NCI-H2107 (cell line): ENCODE measurements at regions not wholly inside any gene's neighbourhood (a gene's known extent, or its start where the extent isn't known, plus 50 kb on each side); places are given as distances from the start of the nearest gene placed in this dataset.
"Not testable (repeated sequence)": the region's sequence is repeated elsewhere in the genome, so short reads cannot be mapped to it uniquely, and the experiment has no call there.

Experiments
- DNase-seq: peaks from one replicate; lab custom pipeline; 2025; lab: John Stamatoyannopoulos, UW

DNA sequence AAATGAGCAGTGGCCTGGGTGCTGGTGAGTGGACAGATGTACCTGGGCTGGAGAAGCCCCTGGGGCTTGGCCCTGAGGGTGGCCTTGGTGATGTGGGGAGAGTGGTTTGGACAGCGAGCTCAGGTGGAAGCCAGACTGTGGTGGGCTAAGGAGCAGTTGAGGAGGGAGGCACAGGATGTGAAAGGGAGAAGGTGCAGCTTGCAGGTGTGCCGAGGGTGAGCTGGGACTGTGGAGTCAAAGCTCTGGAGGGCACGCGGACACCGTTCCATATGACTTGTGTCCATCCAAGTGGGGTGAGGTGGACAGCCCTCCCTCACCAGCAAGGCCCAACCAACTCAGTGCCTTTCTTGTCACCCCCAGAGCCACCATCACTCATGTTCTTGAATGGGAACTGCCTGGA lies 170.8 kb upstream of the ZNF267 start:
- DNase-seq, result no peak

DNA sequence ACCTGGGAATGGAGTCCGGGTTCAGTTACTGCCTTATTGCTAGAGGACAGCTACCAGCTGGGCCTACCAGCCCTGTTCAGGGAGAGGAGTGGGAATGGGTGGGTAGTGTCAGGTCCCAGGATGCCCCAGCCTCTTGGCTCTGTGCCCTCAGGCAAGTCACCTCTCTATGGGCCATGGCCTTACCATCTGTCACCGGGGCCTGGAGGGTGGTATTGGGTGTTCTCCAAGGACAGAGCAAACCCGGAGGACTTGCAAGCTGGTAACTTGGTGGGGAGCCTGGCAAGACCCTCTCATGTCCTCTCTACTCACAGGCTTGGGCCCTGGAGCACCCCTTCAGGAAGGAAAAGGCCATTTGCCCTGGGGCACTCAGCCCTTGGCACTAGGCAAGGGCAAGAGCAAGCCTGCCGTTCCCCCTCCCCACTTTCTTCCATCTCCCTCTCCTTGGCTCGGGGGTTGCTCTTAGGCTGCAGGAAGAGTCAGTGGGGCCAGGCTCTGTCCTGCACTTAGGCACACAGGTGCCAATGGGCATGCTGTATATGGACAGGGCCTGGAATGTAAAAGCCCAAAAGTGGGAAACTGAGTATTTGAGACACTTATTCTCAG lies 170.0 kb upstream of the ZNF267 start:
- DNase-seq, result no peak

DNA sequence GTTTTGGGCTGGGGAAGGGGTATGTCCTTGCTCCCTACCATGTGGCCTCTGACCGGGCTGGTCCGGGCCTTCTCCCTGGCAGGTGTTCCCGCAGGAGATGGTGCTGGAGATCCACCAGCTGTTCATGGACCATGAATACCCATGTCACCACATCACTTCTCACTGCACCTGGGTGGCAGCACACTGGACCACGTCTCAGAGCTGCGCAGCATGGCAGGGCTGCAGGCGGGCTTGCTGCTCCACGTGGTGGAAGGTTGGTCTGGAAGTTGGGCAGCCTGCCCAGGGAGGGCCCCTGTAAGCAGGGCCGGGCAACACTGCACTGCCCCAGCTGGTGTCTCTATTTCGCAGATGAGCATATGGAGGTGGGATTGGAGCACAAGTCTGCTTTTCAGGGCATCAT lies 169.5 kb upstream of the ZNF267 start:
- no peak for DNase-seq

DNA sequence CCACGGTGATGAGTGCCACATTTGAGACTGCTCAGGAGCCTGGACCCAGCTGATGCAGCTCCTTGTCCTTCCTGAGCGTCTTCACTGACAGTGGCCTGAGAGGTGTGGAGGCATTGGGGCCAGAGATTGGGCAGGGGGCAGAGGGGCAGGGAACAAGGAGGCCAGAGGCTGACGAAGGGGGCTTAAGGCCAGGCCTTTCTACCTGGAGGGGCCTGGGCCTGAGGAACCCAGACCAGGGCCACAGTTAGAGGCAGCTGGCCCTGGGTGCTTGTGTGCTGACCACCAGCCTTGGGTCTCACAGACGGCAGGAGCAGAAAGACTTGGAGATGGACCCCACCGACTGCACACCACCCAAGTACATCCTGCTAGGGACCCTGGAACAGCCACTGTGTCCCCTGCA lies 168.2 kb upstream of the ZNF267 start:
- DNase-seq, result no peak

DNA sequence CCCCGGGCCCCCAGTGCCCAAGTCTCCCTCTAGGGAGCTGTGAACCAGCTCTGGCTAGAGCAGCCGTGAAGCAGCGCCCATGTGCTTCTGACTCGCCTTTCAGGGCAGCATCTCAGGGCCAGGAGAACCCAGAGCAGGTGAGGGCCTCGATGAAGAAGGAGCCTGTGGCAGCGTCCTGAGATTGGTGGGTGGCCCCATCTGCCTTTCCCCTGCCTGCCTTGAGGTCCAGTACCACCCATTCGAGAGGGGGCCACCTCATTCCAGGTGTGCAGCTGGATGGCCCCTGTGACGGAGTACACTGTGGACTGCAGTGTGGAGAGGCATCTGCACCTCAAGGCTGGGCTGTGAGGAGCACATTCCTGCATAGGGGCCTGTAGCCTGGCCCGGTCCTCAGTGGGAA lies 167.3 kb upstream of the ZNF267 start:
- no peak for DNase-seq

DNA sequence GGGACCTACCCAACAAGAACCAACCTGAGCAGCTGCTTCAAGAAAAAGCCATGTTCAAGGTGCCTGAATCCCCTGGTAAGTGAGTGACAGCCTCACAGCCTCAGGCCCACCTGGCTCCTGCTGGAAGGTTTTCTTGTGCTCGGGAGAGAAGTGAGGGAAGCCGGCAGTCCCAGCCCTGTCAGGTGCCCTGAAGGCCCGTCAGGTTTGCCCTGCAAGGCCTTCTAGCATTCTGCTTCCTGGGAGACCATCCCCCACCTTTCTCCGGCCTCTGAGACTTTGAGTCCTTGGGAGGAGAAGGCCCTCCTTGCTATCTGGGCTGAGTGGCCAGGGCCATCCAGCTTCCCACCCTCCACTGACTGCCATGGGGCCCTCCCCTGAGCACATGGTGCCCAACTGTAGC lies 166.7 kb upstream of the ZNF267 start:
- DNase-seq, result no peak

DNA sequence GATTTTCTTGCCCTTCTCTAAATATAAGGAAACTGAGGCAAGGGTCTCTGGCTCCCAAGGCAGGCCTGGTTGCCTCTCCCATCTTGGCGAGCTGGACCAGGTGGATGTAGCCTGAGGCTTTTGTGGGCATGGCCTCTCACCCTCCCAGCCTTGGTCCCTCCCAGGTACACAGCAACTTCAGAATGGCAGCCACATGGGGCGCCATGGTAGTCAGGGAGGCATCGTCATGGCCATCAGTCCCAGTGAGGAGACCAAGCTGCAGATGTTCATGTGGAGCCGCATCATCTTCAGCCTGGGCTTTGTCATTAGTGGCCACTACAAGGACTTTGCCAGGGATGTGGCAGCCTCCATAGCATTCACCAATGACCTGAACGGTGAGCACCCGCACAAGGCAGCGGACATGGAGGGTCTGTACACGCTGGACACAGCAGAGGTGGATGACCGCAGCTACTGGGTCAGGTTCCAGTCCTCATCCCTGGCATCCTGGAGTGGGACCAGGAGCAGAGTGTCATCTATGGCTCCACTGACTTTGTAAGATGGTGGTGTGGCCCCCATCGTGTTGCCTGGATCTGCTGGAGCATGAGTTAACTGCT lies 165.8 kb upstream of the ZNF267 start:
- no peak for DNase-seq

DNA sequence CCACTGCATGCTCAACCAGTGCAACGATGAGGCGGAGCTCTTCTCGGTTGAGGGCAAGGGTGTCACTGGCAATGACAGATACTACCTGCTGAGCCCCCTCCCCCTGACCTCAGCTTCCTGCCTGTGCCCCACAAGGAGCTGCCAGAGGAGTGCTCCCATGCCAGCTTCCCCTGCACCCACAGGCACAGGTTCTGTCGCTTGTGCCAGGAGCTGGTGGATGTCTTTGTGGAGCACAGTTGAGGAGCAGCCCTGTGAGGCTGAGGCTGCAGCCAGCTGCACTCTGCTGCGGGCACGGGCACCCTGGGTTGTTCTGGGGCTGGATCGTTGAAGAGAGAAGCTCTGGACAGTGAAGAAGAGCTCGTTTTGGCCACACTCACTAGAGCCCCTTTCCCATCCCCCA lies 165.3 kb upstream of the ZNF267 start:
- no peak for DNase-seq

DNA sequence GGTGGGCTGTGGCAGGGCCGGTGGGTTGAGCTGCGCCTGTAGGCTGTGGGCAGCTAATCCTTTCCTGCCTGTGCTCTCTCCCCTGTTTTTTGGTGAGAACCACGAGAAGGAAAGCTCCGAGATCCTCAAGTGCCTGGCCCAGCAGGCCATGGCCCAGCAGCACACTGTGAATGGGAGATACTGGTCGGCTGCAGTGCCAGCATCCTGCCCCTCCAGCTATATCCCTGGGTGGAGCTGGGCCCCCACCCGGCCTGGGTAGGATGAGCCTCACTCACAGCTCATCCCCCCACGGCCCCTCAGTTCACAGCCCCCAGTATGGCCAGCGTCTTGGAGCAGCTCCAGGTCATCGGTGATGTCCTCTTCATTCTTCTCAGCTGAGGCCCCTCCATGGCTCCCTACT lies 164.4 kb upstream of the ZNF267 start:
- no peak for DNase-seq

DNA sequence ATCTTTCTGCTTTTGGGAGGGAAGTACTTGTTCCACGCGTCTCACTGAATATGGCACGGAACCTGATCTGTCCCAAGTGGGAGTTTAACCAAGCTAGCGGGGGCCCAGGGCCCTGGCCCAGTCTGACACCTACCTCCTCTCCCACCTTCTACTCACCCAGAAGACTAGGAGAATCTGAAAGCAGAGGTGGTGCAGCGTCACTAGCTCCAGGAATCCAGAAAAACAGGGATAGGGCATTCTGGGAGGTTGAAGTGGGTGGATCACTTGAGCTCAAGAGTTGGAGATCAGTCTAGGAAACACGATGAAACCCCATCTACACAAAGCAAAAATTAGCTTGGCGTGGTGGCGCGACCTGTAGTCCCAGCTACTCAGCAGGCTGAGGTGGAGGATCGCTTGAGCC lies 163.5 kb upstream of the ZNF267 start:
- no peak for DNase-seq

DNA sequence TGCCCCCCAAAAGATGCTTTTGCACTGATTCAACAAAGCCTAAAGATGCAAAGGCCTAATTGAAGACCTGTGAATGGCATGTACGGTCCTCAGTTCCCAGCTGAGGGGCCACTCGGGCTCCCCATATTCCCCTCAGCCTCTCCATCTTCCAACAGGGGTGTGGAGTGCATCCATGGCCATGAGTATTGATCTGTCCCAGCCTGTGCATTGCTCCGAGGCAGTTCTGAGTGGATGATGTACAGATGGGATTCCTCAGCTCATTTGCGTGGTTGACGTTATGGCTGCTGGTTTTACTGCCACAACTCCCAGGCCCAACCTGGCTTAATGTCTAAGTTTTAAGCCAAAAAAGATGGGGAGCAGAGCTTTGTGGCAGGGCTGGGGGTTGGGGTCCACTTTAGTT lies 162.7 kb upstream of the ZNF267 start:
- no peak for DNase-seq

DNA sequence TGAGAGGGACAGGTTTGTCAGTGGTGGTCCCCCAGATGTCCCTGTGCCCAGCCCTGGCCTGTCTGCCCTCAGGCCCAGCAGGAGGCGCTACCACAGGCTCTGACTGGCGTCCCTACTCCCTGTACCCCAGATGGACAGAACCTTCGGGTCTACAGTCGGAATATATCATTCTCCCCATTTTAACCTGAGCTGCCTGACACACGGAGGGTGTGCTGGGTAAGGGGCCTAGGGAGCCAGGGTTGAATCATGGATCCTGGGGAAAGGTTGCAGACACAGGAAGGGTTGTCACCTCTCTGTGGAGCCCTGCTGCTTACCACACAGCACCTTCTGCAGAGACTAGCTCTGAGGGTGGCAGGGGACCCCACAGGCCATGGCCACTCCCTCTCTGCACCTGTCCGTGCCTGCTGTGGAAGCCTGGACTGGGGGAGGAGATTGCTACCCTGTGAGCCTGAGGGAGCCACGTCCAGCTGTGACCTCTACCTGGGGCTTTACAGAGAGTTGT lies 162.2 kb upstream of the ZNF267 start:
- DNase-seq, result no peak

DNA sequence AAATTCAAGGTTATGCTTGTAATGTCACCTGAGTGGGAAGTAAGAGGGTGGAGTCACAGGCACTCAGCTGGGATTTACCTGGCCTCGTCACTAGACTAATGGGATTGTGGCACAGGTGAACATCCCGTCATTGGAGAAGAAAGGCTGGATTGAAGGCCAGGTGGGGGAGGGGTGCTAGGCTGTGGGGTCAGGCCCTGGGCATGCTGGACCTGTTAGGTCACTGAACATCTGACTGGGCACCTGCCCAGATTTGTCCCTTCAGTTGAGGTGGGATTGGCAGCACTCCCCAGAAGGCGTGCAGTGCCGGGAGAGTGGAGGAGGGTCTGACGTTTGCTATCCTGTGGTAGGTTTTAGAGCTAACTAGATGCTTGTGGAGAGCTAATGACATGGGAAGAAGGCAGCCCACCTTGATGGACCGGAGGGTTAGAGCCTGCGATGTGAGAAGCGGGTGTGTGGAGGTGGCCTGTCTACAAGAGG lies 161.5 kb upstream of the ZNF267 start:
- DNase-seq, result no peak

DNA sequence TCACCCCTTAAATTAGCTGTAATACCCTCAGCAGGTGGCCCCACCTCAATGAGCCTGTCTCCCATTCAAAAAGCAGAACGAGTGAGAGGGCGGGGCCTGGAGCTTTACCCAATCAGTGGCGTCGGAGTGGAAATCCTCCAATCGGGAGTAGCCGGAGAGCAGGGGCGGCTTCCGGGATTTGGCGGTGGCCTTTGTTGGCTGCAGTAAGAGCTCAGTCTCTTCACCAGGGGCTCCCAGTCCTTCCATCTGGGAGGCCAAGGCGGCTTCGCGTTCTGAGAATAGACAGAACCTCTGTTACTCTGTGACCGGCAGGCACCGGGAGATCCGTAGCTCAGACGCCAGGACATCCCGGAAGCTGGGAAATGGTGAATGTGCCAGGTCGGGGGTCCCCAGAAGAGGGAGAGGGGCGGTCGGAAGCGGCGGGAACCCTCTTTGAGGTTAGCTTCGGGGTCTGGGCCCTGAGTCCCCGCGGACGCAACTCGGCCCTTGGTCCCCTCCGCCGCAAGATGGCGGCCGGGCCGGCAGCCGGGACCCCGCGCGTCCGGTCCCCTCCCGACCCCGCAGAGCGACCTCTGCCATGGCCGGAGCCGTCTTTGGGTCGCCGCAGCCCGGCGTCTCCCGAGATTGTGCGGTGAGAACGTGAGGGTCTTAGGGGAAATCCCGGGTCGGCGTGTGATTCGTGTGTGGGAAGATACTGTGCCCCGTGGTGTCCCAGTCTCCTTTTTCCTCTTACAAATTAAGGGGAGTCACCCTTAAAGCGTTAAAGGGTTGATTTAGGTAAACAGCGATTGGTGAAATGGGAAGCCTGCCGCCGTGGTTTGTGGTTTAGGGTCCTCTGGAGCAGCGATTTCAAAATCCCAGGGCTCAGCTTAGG lies 160.3 kb upstream of the ZNF267 start:
- DNase-seq, result peak; percentile 81

DNA sequence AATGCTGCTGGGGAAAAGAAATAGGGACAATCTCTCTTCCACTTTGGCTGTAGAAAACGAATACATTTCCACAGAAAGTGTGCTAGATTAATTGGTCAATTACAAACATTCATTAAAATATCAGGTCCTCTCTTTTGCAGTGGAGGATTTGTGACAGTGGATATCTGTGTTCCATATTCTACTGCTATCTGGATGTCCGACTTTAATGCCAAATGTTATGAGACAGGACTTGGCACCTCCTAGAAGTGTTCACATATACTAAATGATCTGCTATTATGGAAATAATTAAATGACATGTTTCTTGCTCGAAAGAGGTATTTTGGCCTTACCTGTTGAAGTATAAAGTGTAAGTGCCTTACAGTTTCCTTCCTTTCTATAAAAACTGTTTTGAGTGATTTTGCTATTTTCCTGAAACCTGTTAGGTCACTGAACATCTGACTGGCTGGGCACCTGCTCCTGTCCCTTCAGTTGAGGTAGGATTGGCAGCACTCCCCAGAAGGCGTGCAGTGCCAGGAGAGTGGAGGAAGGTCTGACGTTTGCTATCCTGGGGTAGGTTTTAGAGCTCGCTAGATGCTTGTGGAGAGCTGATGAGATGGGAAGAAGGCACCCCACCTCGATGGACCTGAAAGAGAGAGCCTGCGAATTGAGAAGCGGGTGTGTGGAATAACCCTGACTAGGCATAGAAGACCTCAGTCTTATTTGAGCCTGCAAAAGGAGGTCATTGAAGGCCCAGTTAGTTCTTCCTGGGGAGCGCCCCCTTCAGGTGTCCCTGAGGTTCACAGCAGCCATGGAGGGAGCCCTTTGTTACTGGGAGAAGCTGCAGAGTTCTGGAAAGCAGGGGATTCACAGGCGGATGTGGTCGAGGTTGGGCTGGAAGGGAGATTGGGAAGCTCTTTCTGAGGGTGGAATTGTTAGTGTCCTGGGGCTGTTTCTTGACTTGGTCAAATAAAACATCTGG lies 159.4 kb upstream of the ZNF267 start:
- DNase-seq, result no peak

DNA sequence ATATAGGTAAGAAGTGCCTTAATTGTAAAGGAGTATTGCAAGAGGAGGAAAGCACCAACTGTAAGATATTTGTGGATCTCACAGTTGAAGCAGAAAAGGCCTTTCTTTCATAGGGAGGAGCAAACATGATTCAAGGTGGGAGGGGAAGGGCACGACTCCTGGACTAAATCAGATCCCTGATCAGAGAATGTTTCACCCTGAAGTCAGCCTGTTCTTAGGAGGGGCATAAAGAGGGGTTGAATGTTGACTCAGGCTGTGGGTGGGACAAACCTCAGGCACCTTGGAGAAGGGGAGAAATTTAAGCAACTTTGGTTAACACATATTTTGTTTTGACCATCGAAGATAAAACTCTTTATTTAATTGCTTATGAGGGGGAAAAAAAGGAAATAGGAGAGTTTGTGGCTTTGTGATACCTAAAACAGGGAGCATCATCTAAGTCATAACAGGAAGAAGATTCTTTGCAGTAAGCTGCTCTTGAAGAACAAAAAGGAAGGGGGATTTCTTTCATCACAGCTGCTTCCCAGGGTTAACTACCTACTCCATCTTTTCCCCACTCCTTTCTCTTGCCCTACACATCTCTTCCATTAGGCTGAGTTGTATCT lies 158.6 kb upstream of the ZNF267 start:
- no peak for DNase-seq

DNA sequence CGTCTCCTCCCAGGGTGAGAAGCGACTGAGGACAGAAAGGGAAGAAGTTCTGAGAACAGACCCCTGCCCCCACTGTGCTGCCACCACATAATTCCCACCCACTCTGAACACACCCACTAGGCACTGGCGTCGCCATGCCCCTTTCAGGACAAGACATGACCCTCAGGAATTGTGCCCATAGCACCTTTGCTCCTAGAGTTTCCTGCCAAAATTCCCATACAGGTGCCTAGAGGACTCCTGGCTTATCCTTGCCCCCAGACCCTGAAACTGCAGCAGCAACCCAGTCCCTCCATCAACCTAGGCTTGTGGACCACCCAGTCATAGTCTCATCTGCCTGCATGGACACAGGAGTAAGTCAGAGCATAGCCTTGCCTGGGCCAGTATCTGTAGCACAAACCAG lies 157.7 kb upstream of the ZNF267 start:
- no peak for DNase-seq

DNA sequence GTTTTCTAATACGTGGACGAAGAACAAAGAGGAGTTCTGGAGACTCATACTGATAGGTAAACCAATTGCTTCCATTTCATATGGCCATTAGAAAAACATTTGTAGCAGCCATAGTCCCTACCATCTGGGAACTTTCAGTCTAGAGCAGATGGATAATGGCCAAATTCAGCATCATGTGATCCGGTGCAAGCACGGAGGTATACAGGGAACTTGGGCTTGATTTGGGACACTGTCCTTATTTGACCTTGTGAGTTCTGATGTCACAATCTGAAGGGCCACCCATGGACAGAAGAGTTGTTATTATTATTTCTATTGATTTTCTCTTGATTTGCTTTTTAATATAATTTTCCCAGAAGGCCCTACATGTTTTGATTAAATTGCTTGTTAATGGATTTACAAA lies 154.6 kb upstream of the ZNF267 start:
- no peak for DNase-seq

DNA sequence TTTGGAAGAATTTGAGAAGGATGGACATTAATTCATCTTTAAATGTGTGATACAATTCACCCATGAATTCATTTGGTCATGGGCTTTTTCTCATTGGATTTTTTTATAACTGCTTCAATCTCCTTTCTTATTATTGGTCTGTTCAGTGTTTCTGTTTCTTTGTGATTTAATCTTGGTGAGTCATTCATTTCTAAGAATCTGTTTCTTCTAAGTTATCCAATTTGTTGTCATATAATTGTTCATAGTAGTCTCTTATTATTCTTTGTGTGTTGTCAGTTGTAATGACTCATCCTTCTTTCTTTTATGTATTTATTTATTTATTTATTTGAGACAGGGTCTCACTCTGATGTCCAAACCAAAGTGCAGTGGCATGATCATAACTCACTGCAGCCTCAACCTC lies 146.1 kb upstream of the ZNF267 start:
- DNase-seq, result no peak

DNA sequence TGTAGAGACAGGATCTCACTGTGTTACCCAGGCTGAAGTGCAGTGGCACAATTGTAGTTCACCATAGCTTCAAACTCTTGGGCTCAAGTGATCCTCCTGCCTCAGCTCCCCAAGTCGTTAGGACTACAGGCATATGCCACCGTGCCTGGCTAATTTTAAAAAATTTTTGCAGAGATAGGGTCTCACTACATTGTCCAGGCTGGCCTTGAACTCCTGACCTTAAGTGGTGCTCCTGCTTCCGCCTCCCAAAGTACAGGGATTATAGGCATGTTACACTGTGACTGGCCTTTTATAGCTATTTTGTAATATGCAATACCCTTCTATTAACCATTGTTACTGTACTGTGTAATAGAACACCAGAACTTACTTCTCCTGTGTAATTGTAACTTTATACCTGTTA lies 139.3 kb upstream of the ZNF267 start:
- DNase-seq, result no peak

DNA sequence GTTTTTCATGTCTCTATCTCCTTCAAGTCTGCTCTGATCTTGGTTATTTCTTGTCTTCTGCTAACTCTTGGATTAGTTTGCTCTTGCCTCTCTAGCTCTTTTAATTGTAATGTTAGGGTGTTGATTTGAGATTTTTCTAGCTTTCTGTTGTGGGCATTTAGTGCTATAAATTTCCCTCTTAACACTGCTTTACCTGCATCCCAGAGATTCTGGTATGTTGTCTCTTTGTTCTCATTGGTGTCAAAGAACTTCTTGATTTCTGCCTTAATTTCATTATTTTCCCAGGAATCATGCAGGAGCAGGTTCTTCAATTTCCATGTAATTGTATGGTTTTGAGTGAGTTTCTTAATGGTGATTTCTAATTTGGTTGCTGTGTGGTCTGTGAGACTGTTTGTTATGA lies 128.5 kb upstream of the ZNF267 start:
- DNase-seq, result not testable (repeated sequence)

DNA sequence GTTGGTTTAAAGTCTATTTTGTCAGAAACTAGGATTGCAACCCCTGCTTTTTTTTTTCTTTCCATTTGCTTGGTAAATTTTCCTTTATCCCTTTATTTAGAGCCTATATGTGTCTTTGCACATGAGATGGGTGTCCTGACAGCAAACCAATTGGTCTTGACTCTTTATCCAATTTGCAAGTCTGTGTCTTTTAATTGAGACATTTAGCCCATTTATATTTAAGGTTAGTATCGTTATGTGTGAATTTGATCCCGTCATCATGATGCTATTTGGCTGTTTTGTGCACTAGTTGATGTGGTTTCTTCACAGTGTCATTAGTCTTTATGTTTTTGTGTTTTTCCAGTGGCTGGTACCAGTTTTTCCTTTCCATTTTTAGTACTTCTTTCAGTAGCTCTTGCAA lies 127.7 kb upstream of the ZNF267 start:
- no peak for DNase-seq
